ENCODE measurements at regions not wholly inside any gene's neighbourhood (a gene's known extent, or its start where the extent isn't known, plus 50 kb on each side); places are given as distances from the start of the nearest gene placed in this dataset.

DNA sequence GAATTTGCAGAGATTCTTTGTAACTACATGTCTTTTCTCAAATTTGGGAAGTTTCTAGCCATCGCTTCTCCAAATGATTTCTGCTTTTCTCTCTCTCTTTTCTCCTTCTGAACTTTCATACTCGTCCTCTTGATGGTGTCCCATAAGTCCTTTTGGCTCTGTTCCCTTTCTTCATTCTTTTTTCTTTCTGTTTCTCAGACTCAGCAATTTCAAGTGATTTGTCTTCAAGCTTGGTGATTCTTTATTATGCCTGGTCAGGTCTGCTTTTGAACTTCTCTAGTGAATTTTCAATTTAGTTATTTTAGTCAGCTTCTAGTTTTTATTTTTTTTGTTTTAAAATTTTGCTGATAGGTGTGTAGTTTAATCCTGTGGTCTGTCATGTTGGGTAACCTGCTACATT, 57.6 kb upstream of the EEF1E1 start:
- TF ChIP-seq EP300 (IDR thresholded peaks at IDR 0.05), result no peak
- TF ChIP-seq CTCF (IDR thresholded peaks at IDR 0.05), result no peak
- no peak for TF ChIP-seq POLR2A (IDR thresholded peaks at IDR 0.05)
